ENCODE measurements at regions not wholly inside any gene's neighbourhood (a gene's known extent, or its start where the extent isn't known, plus 50 kb on each side); places are given as distances from the start of the nearest gene placed in this dataset.

GRCh38 chr3:66803206-66803605 lies 194.9 kb upstream of the KBTBD8 start:
- H3K27ac Mint-ChIP-seq, result no peak overlapping the region
- CTCF ChIA-PET, result interaction anchor here (1.5 to 2.1 kb wide), 3 partner anchors 12 to 396 kb away, joined by 3 to 8 read pairs (median 4); no protein-coding TSS in a partner anchor
- peaks cover 8 to 34% of the 10 kb centered on the region in 2 donors for H3K27me3 Mint-ChIP-seq
- POLR2A ChIA-PET, result no interaction called here
- H3K27ac ChIP-seq (ENCODE audit: low read depth, low read length), result no peak overlapping the region
- H3K4me1 ChIP-seq (ENCODE audit: insufficient read depth, low read length), result no peaks in the 10 kb centered on the region
- H3K4me3 ChIP-seq (ENCODE audit: low read length), result no peak overlapping the region
- H3K9me3 Mint-ChIP-seq, result peaks cover 0 to 1% (median 0%) of the 10 kb centered on the region in 5 donors
- peaks cover 0 to 1% (median 0%) of the 10 kb centered on the region in 3 donors for H3K36me3 Mint-ChIP-seq
- H3K27me3 ChIP-seq (ENCODE audit: insufficient read depth, low read length, poor library complexity, severe bottlenecking), result no peaks in the 10 kb centered on the region
- no peaks in the 10 kb centered on the region for H3K36me3 ChIP-seq (ENCODE audit: insufficient read depth, low read length)
- H3K4me3 Mint-ChIP-seq, result no peak overlapping the region
- no peak for DNase-seq
- H3K4me1 Mint-ChIP-seq, result peaks cover 4 to 7% (median 5%) of the 10 kb centered on the region in 3 donors
- H3K9me3 ChIP-seq (ENCODE audit: low read length), result no peaks in the 10 kb centered on the region

GRCh38 chr3:66803721-66804695 lies 194.1 kb upstream of the KBTBD8 start:
- H3K9me3 ChIP-seq (ENCODE audit: low read length), result no peaks in the 10 kb centered on the region
- H3K4me3 ChIP-seq (ENCODE audit: low read length), result no peak overlapping the region
- Mint-ChIP-seq H3K27ac (no peak overlapping the region), H3K27me3 (peaks cover 5 to 27% of the 10 kb centered on the region in 2 donors), H3K9me3 (no peaks in the 10 kb centered on the region), H3K36me3 (peaks cover 0 to 1% (median 0%) of the 10 kb centered on the region in 3 donors), H3K4me1 (peaks cover 4 to 7% (median 5%) of the 10 kb centered on the region in 3 donors), H3K4me3 (no peak overlapping the region)
- no peaks in the 10 kb centered on the region for H3K27me3 ChIP-seq (ENCODE audit: insufficient read depth, low read length, poor library complexity, severe bottlenecking)
- no peaks in the 10 kb centered on the region for H3K36me3 ChIP-seq (ENCODE audit: insufficient read depth, low read length)
- CTCF ChIA-PET, result interaction anchor here (1.3 to 2.1 kb wide), 4 partner anchors 12 to 550 kb away, joined by 4 to 12 read pairs (median 6); no protein-coding TSS in a partner anchor
- no peaks in the 10 kb centered on the region for H3K4me1 ChIP-seq (ENCODE audit: insufficient read depth, low read length)
- POLR2A ChIA-PET, result no interaction called here
- no peak for DNase-seq
- H3K27ac ChIP-seq (ENCODE audit: low read depth, low read length), result no peak overlapping the region

GRCh38 chr3:66808891-66809594 lies 189.1 kb upstream of the KBTBD8 start:
- no peak overlapping the region for H3K4me3 Mint-ChIP-seq

GRCh38 chr3:66809595-66809958 lies 188.5 kb upstream of the KBTBD8 start:
- Mint-ChIP-seq H3K27ac (no peak overlapping the region), H3K36me3 (peaks cover 0 to 3% (median 0%) of the 10 kb centered on the region in 3 donors), H3K4me3 (no peak overlapping the region), H3K27me3 (no peaks in the 10 kb centered on the region), H3K4me1 (no peaks in the 10 kb centered on the region), H3K9me3 (no peaks in the 10 kb centered on the region)
- Histone ChIP-seq H3K4me1 (ENCODE audit: insufficient read depth, low read length) (no peaks in the 10 kb centered on the region), H3K27ac (ENCODE audit: low read depth, low read length) (no peak overlapping the region), H3K4me3 (ENCODE audit: low read length) (no peak overlapping the region), H3K36me3 (ENCODE audit: insufficient read depth, low read length) (no peaks in the 10 kb centered on the region), H3K27me3 (ENCODE audit: insufficient read depth, low read length, poor library complexity, severe bottlenecking) (no peaks in the 10 kb centered on the region), H3K9me3 (ENCODE audit: low read length) (no peaks in the 10 kb centered on the region)
- POLR2A ChIA-PET, result no interaction called here
- DNase-seq, result no peak
- CTCF ChIA-PET, result interaction anchor here (0.6 to 4.0 kb wide), 5 partner anchors 13 to 747 kb away, joined by 3 to 16 read pairs (median 5); no protein-coding TSS in a partner anchor

More at GRCh38 chr3:66808891-66809594, 189.1 kb upstream of the KBTBD8 start:
- POLR2A ChIA-PET, result no interaction called here
- no peak for DNase-seq
- Histone ChIP-seq H3K4me1 (ENCODE audit: insufficient read depth, low read length) (no peaks in the 10 kb centered on the region), H3K27me3 (ENCODE audit: insufficient read depth, low read length, poor library complexity, severe bottlenecking) (no peaks in the 10 kb centered on the region), H3K36me3 (ENCODE audit: insufficient read depth, low read length) (no peaks in the 10 kb centered on the region), H3K9me3 (ENCODE audit: low read length) (no peaks in the 10 kb centered on the region), H3K4me3 (ENCODE audit: low read length) (no peak overlapping the region), H3K27ac (ENCODE audit: low read depth, low read length) (no peak overlapping the region)
- Mint-ChIP-seq H3K27ac (no peak overlapping the region), H3K36me3 (peaks cover 0 to 3% (median 0%) of the 10 kb centered on the region in 3 donors), H3K9me3 (no peaks in the 10 kb centered on the region), H3K4me1 (peaks cover 0 to 4% (median 0%) of the 10 kb centered on the region in 3 donors), H3K27me3 (no peaks in the 10 kb centered on the region)
- CTCF ChIA-PET, result interaction anchor here (1.1 to 4.0 kb wide), 3 partner anchors 401 to 555 kb away, joined by 3 to 16 read pairs (median 5); no protein-coding TSS in a partner anchor

- Histone ChIP-seq H3K27me3 (ENCODE audit: insufficient read depth, low read length, poor library complexity, severe bottlenecking) (no peaks in the 10 kb centered on the region), H3K9me3 (ENCODE audit: low read length) (no peaks in the 10 kb centered on the region), H3K4me3 (ENCODE audit: low read length) (no peak overlapping the region), H3K36me3 (ENCODE audit: insufficient read depth, low read length) (no peaks in the 10 kb centered on the region), H3K27ac (ENCODE audit: low read depth, low read length) (no peak overlapping the region), H3K4me1 (ENCODE audit: insufficient read depth, low read length) (no peaks in the 10 kb centered on the region)
- Mint-ChIP-seq H3K4me1 (no peaks in the 10 kb centered on the region), H3K36me3 (peaks cover 0 to 3% (median 0%) of the 10 kb centered on the region in 3 donors), H3K27ac (no peak overlapping the region), H3K27me3 (peaks cover 2% of the 10 kb centered on the region in 2 donors), H3K9me3 (no peaks in the 10 kb centered on the region), H3K4me3 (no peak overlapping the region)
- ChIA-PET CTCF (interaction anchor here (4.0 kb wide), 1 partner anchor 404 kb away, joined by 16 read pairs; no protein-coding TSS in a partner anchor), POLR2A (no interaction called here)
- no peak for DNase-seq
Observed at GRCh38 chr3:66812136-66812535, 186.0 kb upstream of the KBTBD8 start.

GRCh38 chr3:66812741-66813140 lies 185.4 kb upstream of the KBTBD8 start:
- Mint-ChIP-seq H3K27me3 (peaks cover 2 to 8% of the 10 kb centered on the region in 2 donors), H3K9me3 (no peaks in the 10 kb centered on the region), H3K27ac (no peak overlapping the region), H3K36me3 (peaks cover 0 to 3% (median 0%) of the 10 kb centered on the region in 3 donors), H3K4me3 (no peak overlapping the region), H3K4me1 (no peaks in the 10 kb centered on the region)
- H3K4me1 ChIP-seq (ENCODE audit: insufficient read depth, low read length), result no peaks in the 10 kb centered on the region
- H3K36me3 ChIP-seq (ENCODE audit: insufficient read depth, low read length), result no peaks in the 10 kb centered on the region
- no peak overlapping the region for H3K27ac ChIP-seq (ENCODE audit: low read depth, low read length)
- H3K27me3 ChIP-seq (ENCODE audit: insufficient read depth, low read length, poor library complexity, severe bottlenecking), result no peaks in the 10 kb centered on the region
- H3K9me3 ChIP-seq (ENCODE audit: low read length), result no peaks in the 10 kb centered on the region
- ChIA-PET CTCF (interaction anchor here (1.4 kb wide), 1 partner anchor 548 kb away, joined by 3 read pairs; no protein-coding TSS in a partner anchor), POLR2A (no interaction called here)
- DNase-seq, result no peak
- no peak overlapping the region for H3K4me3 ChIP-seq (ENCODE audit: low read length)

- ChIA-PET CTCF (interaction anchor here (0.6 to 5.7 kb wide), 12 partner anchors 11 to 562 kb away, joined by 3 to 65 read pairs (median 4); no protein-coding TSS in a partner anchor), POLR2A (interaction anchor here (0.7 kb wide), 1 partner anchor 136 kb away, joined by 4 read pairs; no protein-coding TSS in a partner anchor)
- peak in 2 of 5 donors; percentile 46 to 48 for DNase-seq
- Histone ChIP-seq H3K4me1 (ENCODE audit: insufficient read depth, low read length) (no peaks in the 10 kb centered on the region), H3K27me3 (ENCODE audit: insufficient read depth, low read length, poor library complexity, severe bottlenecking) (no peaks in the 10 kb centered on the region), H3K4me3 (ENCODE audit: low read length) (no peak overlapping the region), H3K9me3 (ENCODE audit: low read length) (no peaks in the 10 kb centered on the region), H3K27ac (ENCODE audit: low read depth, low read length) (no peak overlapping the region), H3K36me3 (ENCODE audit: insufficient read depth, low read length) (no peaks in the 10 kb centered on the region)
- no peaks in the 10 kb centered on the region for H3K9me3 Mint-ChIP-seq
- no peak overlapping the region for H3K4me3 Mint-ChIP-seq
- no peaks in the 10 kb centered on the region for H3K4me1 Mint-ChIP-seq
- peaks cover 0 to 2% (median 0%) of the 10 kb centered on the region in 3 donors for H3K36me3 Mint-ChIP-seq
- H3K27ac Mint-ChIP-seq, result no peak overlapping the region
- peaks cover 2 to 12% of the 10 kb centered on the region in 2 donors for H3K27me3 Mint-ChIP-seq
Observed at GRCh38 chr3:66816090-66816761, 181.9 kb upstream of the KBTBD8 start.

Measured in CD8-positive, alpha-beta memory T cell (primary cell).